SH-SY5Y (cell line): ENCODE measurements at regions not wholly inside any gene's neighbourhood (a gene's known extent, or its start where the extent isn't known, plus 50 kb on each side); places are given as distances from the start of the nearest gene placed in this dataset.

Source experiments
- GATA2 ChIP-seq: IDR thresholded peaks from 2 replicates; pipeline ENCODE4 v1.6.1; 2011; ENCODE audit warnings: mild to moderate bottlenecking, low read depth, low read length
- GATA3 ChIP-seq: IDR thresholded peaks from 2 replicates; pipeline ENCODE4 v1.6.1; 2011; ENCODE audit warnings: low read depth, mild to moderate bottlenecking, low read length, moderate library complexity

DNA sequence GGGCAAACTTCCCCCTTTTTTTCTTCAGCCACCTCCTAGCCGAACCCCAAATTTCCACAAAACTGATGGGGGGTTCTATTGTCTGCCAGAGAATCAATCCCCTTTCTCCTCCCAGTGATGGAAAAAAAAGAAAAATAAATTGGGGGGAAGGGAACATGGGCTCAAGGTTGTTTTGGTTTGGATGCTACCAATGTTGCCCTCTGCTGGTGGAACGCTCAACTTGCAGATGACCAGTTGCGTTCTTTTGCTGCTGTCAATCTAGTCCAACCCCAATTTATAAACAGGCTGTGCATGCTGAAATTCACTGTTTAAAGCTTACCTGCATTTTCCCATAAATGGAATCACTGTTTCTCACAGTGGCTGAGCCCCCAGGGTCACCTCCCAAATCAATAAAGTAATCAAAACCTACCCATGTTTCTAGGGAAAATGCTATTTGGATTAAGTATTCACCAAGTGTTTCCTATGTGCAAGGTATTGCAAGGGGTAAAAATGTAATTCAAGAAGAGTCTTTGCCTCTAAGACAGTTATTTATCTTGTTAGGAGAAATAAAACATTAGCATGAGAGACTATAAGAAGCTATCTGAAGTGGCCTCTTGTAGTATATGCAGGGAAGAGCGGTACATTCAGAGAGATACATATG is 116.7 kb upstream of the TMEM164 start:
- TF ChIP-seq GATA2, result no peak
- no peak for TF ChIP-seq GATA3

DNA sequence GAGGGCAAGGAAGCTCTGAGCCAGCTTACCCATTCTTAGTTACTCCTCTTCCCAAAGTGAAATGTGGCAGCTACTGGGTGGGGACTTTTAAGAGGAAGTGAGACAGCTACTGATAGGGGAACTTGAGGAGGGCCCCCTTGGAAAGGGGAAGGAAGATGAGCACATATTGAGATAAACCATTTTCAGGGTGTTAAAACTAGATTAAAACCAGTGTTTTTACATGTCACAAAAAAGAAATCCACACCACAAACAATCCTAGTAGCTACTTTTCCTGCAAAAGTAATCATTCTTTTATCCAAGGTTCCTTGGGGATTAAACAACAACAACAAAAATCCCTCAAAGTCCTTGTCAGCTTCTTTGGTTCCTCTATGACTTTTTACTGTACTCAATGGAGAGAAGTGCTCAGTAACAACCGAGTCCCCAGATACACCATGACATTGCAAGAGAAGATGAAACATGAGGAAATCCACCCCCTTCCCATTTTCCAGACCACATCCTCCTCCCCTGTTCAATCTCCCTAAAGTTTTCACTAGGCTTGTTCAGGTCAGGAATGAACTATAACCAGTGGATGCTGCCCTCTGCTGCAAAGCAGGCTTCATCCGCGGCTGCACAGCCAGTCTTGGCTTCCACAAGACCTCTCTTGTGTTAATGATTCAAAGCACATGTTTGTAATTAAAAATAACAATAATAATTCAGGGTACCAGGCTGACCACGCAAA is 113.5 kb upstream of the TMEM164 start:
- TF ChIP-seq GATA2 (no peak), GATA3 (no peak)

DNA sequence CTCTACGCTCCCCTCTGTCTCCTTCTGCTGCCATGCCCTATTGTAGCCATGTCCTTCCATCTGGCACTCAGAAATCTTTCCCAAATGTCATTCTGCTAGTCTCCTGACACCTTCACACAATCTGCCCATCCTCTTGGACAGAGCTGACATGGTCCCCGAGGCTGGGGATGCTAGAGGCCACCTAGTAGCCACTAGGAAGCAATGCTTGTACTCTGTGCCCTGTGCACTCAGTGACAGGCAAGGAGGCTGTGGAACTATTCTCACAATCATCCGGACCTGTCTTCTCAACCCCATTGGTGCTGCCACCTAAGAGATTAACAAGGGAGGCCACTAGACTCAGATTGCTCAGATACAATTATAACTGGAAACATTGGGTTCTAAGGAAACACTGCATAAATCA is 112.6 kb upstream of the TMEM164 start:
- no peak for TF ChIP-seq GATA3
- TF ChIP-seq GATA2, result no peak

DNA sequence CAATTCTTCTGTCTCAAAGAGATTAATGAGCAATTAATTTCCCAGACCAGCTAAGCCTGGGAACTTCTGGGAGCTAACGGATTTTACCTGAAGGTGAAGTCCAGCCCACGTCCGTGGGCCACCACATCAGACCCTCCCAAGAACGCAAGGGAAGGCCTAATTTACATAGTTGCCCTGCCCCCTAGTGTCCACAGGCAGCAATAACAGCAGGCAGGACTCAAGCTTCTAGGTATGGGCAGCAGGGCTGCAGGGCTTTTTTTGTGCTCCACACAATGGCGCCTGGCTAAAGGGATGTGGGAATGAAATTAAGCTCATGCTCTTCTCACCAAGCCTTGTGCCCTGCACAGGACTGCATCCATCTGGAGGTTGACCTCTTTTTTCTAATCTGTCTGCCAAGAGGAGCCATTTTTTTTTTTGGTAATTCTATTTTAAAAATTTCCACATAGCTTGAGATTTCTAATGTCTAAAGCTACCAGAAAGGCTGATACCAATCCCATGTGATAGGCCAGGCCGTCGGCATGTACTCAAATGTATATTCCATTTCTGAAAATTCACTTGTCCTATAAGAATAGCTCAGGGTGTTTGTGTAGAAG is 111.9 kb upstream of the TMEM164 start:
- TF ChIP-seq GATA2 (no peak), GATA3 (no peak)

DNA sequence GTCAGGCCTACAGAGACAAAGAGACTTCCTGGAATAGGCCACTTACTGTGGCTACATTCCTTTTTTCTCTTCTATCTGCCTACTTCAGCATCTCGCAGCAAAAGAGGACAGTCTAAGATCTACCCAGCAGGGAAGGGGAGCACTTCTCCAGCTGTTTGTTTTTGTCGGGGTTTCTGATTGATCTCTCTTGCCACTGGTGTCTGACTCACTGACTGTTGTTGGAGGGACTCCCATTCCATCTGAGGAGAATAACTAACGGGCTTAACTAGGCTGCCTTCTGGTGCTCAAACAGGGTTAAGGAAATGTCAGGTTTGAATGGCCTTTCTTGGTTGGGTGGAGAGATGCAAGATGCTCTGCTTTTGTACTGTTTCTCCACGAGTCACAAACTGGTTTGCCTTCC is 100.2 kb upstream of the TMEM164 start:
- TF ChIP-seq GATA3 (no peak), GATA2 (no peak)

DNA sequence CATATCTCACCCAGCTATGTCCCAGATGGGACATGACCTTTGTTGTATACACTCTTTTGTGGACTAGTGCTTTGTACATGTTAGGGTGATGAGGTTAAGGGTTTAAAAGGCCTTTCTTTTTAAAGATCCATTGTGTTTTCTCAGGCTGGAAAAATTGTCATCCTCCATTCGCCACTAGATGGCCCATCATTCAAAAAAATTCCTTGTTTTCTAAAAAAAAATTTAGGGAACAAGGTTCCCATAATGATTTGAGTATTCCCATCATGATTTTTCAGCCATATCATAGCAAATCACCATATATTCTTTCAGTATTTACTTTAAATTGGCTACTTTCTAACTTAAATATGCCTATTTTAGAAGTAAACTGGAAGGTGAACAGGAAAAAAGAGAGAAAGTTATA is 91.9 kb upstream of the TMEM164 start:
- TF ChIP-seq GATA3 (no peak), GATA2 (no peak)

DNA sequence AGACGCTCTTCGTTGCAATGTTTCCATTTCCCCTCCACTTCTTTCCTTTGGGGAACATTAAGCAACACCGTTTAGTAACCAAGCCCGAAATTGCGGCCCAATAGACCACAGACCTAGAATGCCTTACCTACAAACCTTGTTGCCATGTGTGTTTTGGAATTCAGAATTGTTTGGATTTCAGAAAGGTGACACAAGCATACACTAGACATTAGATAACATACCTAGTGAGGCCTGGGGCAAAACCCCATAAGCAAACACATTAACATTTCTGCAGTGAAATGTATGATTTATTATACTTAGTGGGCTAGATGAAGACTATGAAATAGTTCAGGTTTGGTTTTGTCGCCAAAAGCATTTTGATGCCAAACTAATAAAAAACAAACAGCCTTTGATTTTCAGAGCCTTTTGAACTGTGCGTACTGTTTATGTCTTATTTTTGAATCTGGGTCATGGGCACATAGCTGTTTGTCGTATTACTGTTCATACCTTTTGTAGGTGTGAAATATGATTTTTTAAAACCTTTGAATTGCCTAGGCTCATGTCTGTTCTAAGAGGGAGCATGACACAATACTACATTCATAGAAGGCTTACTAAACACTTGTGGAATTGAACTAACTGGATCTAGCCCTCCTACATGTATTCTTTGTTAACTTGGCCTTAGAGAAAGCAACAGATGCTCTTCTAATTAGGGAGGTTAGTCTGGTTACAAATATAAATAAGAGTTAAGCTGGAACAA is 88.6 kb upstream of the TMEM164 start:
- TF ChIP-seq GATA2, result no peak
- TF ChIP-seq GATA3, result no peak

DNA sequence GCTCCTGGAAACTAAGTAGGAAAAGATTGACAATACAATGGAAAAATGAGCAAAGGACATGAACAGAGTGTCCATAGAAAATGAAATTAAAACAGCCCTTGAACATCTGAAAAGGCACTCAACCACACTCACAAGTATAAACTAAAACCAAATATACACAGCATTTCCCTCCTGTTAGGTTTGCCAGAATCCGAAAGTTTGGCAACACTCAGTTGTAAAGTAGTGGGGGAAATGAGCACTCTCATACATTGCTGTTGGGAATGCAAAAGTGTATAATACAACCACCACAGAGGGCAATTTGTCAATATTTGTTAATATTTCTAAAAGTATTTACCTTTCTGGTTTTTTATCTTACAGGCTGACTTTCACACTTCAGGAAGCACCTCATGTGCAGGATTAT is 84.2 kb upstream of the TMEM164 start:
- TF ChIP-seq GATA3 (no peak), GATA2 (no peak)

DNA sequence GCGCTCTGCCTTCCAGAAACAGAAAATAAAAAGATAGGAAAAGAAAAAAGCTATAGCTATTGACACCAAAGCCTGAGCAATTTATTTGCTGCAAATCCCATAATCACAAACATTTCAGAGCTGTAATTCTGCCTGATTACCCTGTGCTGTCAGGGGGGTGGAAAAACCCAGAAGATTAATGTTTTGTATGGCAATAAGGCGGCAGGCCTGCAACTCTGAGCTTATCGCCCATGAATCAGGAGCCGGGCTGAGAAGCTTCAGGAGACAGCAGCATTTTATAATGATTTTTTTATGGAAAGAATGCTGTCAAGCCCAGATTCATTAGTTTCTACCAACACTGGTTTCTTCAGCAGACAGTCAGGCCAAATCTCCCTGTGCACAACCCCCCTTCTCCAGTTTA is 82.6 kb upstream of the TMEM164 start:
- TF ChIP-seq GATA2 (peak; percentile 72), GATA3 (no peak)

DNA sequence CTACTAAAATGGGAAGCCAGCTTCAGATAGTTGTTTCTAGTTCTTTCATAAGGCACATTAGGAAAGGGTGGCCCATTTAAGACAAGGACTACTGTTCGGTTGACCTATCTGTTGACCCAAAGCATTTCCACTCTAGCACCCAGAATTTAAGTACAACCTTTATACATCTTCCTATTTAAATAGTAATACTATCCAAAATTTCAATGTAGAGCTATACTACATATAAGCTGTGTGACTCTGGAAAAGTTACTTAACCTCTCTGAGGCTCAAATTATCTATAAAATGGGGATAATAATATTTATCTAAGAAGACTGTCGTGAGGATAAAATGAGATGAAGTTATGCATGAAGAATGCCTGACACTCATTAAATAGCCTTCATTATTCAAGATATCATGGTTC is 82.0 kb upstream of the TMEM164 start:
- no peak for TF ChIP-seq GATA2
- no peak for TF ChIP-seq GATA3

DNA sequence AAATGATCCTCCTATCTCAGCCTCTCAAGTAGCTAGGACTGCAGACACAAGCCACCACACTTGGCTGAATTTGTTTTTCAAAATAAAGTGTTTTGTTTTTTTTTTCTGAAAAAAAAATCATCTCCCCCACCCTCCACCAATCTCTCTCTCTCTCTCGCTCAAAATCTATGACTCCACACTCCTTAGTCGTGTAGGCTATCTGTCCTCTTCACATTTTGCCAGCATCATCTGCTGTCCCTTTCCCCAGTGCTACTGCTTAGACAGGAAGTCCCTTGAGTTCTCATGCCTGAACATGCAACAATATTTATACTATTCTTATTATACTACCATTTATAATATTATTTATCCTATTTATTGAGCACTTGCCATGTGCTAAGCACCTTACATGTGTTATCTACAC is 80.7 kb upstream of the TMEM164 start:
- TF ChIP-seq GATA3 (no peak), GATA2 (no peak)

DNA sequence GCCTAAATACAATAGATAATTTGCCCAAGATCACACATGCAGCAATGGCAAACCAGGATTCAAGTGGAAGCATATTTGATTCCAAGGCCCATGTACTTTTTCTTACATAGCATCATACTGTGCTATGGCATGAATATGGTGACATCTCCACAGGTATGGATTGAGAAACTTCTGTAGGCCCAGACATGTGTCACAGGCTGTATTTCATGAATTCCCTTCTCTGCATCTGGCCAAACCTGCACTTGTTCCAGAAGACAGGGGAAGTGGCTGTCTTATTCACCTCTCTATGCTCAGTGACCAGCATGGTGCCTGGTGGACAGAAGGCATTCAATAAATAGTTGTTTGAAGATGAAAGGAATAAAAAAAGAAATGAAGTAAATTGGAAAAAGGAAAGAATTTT is 77.3 kb upstream of the TMEM164 start:
- TF ChIP-seq GATA2, result no peak
- no peak for TF ChIP-seq GATA3

DNA sequence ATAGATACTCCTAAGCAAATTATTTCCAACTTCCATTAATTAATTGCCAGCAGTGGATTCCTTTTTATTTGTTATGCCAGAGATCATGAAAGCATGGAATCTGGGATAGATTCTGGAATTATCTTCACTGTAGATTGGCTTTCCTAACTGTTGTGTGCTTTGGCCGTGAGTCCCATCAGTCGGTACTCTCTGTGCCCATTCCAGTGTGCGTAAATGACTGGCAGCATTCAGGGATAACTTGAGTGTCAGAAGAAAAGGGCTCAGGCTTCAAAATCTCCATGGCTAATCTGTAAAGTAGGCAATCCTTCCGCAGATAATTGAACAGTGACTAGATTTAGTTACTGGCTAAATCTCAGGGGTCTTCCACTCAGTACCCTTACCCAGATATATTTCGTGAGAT is 76.8 kb upstream of the TMEM164 start:
- no peak for TF ChIP-seq GATA2
- no peak for TF ChIP-seq GATA3

DNA sequence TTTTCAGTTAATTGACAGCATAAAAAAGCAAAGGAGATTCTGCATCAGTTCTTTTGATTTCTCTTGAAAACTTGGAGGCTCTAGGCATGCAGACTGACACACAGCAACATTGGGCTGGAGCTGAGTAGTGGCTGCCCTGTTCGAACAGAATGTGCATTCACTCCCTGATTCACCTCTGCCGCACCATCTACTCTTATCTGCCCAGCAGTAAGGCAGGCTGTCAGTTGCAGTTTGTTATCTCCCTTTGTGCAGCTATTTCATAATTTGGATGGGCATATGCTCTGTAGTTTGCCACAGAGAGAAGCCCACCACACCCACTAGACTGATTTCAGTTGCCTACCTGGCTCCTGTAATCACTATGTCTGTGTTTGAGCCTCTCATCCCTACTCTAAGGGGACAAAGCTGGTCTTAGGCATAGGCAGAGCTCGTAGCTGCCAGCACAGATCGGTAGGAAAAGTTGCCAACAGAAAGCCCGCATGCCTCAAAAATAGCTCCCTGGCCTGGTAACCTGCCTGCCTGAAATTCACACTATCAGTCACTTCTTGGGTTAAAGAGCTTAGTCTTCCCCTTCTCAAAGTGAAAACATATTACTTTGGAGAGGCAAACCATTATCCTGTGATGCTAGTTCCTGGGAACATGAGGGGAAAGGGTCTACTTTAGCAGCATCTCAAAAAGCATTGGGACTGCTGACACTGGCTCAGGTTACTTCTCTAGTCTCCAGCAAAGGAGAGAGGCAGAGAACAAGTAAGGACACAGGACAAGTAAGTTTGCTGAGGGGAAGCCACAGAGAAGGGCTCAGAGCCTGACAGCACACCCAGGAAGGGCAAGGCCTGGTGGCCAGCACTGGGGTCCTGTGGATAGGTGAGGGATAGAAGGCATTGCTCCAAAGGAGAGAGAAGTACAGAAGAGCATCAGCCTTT is 75.9 kb upstream of the TMEM164 start:
- no peak for TF ChIP-seq GATA2
- TF ChIP-seq GATA3, result no peak
